GM12801 (cell line): ENCODE measurements at regions not wholly inside any gene's neighbourhood (a gene's known extent, or its start where the extent isn't known, plus 50 kb on each side); places are given as distances from the start of the nearest gene placed in this dataset.

Source experiments
- TF ChIP-seq, protein P1 (sequence below): IDR thresholded peaks from one replicate; pipeline ENCODE4 v1.5.1; 2011; ENCODE audit warnings: control low read depth; ENCODE audit not compliant: insufficient read length; ENCODE audit errors: extremely low read depth

DNA sequence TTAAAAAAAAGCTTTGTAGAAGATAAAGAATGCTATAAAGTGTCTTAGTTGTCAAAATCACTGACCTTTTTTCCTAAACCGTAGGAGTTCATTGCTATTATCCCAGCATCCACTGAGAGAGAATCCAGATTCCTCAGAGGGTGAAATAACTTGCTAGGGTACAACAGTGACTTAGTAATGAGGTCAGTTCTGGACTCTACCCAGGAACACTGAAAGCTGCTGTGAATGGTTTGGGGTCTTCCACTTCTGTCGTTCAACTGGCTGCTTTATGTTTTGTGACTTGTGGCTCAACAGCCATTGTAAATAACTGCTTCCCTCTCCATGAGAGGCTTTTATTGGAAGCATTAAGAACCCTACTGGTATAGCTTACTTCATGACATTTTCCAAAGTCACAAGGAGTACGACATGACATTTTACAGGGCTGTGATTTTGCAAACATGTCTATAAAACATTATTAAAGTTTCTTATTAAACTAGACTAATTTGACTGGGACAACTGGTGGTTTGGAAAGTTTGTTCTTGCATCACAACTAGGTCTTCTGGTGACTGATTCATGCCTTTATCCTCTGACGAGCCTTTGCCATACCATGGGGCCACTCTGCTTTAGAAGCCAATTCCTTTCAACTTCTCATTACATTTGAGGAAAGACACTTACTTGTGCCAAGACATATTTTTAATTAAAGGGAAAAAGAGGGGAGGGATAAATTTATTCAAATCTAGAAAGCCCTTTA, 92.2 kb upstream of the CDH11 start:
- TF ChIP-seq, protein P1, sequence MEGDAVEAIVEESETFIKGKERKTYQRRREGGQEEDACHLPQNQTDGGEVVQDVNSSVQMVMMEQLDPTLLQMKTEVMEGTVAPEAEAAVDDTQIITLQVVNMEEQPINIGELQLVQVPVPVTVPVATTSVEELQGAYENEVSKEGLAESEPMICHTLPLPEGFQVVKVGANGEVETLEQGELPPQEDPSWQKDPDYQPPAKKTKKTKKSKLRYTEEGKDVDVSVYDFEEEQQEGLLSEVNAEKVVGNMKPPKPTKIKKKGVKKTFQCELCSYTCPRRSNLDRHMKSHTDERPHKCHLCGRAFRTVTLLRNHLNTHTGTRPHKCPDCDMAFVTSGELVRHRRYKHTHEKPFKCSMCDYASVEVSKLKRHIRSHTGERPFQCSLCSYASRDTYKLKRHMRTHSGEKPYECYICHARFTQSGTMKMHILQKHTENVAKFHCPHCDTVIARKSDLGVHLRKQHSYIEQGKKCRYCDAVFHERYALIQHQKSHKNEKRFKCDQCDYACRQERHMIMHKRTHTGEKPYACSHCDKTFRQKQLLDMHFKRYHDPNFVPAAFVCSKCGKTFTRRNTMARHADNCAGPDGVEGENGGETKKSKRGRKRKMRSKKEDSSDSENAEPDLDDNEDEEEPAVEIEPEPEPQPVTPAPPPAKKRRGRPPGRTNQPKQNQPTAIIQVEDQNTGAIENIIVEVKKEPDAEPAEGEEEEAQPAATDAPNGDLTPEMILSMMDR = no peak

GRCh38 chr16:65212791-65213190, 90.9 kb upstream of the CDH11 start:
- TF ChIP-seq, protein P1 = no peak

GRCh38 chr16:65212240-65212639, 90.4 kb upstream of the CDH11 start:
- TF ChIP-seq, protein P1 = no peak

- TF ChIP-seq, protein P1 = no peak
Observed at GRCh38 chr16:65202461-65202860, 80.6 kb upstream of the CDH11 start.

DNA sequence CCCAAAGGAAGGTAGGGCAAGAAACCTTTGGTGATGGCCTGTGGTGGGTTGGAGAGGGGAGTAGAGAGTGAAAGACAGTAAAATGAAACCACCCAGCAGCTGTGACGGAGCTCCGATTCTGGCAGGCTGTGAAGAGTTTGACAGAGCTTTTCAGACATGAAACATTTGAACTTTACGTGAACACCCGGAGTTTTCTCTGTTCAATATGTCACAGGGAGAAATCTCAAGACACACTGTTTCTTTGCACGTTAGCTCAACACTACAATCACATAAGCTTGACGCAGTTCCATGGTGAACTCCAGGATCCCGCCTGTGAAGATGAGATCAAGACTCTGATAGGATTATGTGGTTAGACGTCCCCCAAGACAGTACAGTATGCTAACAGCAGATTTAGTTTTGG, 79.6 kb upstream of the CDH11 start:
- TF ChIP-seq, protein P1 = no peak

DNA sequence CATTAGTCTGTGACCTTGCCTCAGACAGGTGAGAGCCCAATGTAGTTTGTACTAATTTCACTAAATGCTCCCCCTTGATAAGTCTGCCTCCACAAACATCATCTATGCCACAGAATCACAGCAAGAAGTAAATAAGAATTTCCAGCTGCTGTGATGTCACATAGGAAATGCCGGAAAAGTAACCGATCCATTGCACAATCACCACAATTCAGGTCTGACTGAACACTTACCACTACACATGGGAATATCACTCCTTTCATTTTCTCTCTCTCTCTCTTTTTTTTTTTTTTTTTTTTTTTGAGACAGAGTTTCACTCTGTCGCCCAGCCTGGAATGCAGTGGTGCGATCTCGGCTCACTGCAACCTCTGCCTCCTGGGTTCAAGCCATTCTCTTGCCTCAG, 79.0 kb upstream of the CDH11 start:
- TF ChIP-seq, protein P1 = no peak

DNA sequence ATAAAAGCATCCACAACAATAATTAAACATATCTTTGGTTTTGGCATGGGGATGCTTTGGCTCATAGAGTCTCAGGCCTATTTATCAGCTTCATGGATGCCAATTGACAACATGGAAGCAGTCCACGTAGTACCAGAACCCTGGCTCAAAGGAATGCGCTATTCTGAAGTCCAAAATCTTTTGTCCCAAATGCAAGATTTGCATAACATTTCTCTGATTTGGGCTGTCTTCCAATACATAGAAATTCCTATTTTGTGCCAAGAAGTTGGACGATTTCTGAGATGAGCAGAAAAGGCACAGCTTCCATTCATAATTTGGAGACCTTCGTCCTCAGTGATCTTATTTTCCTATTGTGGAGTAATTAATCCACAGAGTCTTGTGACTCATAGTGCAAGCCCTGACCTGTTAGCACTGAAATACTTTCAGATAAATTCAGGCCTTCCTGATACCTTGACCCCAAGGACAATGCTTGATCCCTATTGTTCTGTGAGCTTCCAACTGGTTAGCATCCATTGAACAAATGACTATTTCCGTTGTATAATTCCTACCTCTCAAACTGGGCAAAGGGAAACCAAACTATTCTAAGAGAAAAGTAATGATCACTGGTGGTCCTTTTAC, 78.4 kb upstream of the CDH11 start:
- TF ChIP-seq, protein P1 = no peak
